ENCODE measurements at regions not wholly inside any gene's neighbourhood (a gene's known extent, or its start where the extent isn't known, plus 50 kb on each side); places are given as distances from the start of the nearest gene placed in this dataset.

GRCh38 chr4:176843710-176844109, 51.0 kb upstream of the VEGFC start:
- DNase-seq = no peak

- DNase-seq = no peak
Observed at GRCh38 chr4:176844448-176844847, 51.7 kb upstream of the VEGFC start.

- no peak for DNase-seq
Observed at GRCh38 chr4:176845636-176846035, 52.9 kb upstream of the VEGFC start.

- no peak for DNase-seq
Observed at GRCh38 chr4:176849076-176849475, 56.4 kb upstream of the VEGFC start.

GRCh38 chr4:176850436-176850835, 57.7 kb upstream of the VEGFC start:
- DNase-seq = no peak

GRCh38 chr4:176856421-176856820, 63.7 kb upstream of the VEGFC start:
- no peak for DNase-seq

- no peak for DNase-seq
Observed at GRCh38 chr4:176858839-176859238, 66.1 kb upstream of the VEGFC start.

- no peak for DNase-seq
Observed at GRCh38 chr4:176864238-176864637, 71.5 kb upstream of the VEGFC start.

- no peak for DNase-seq
Observed at GRCh38 chr4:176868676-176869075, 76.0 kb upstream of the VEGFC start.

- no peak for DNase-seq
Observed at GRCh38 chr4:176872461-176872860, 79.7 kb upstream of the VEGFC start.

- no peak for DNase-seq
Observed at GRCh38 chr4:176874721-176875445, 82.2 kb upstream of the VEGFC start.

GRCh38 chr4:176875446-176875930, 82.8 kb upstream of the VEGFC start:
- no peak for DNase-seq

GRCh38 chr4:176879380-176880116, 86.8 kb upstream of the VEGFC start:
- no peak for DNase-seq

GRCh38 chr4:176882206-176882605, 89.5 kb upstream of the VEGFC start:
- DNase-seq = no peak

- DNase-seq = no peak
Observed at GRCh38 chr4:176883108-176883550, 90.4 kb upstream of the VEGFC start.

- no peak for DNase-seq
Observed at GRCh38 chr4:176883681-176884418, 91.1 kb upstream of the VEGFC start.

- DNase-seq = no peak
Observed at GRCh38 chr4:176885224-176885623, 92.5 kb upstream of the VEGFC start.

- DNase-seq = no peak
Observed at GRCh38 chr4:176886135-176886534, 93.4 kb upstream of the VEGFC start.

- DNase-seq = no peak
Observed at GRCh38 chr4:176889776-176890175, 97.1 kb upstream of the VEGFC start.

- DNase-seq = no peak
Observed at GRCh38 chr4:176894498-176894897, 101.8 kb upstream of the VEGFC start.

GRCh38 chr4:176896211-176896610, 103.5 kb upstream of the VEGFC start:
- DNase-seq = no peak

- DNase-seq = no peak
Observed at GRCh38 chr4:176897226-176897625, 104.5 kb upstream of the VEGFC start.

- no peak for DNase-seq
Observed at GRCh38 chr4:176898791-176899190, 106.1 kb upstream of the VEGFC start.

Measured in cerebellar nuclear complex (tissue), 1 donor.